Heart left ventricle (tissue), 13 donors: ENCODE measurements at regions not wholly inside any gene's neighbourhood (a gene's known extent, or its start where the extent isn't known, plus 50 kb on each side); places are given as distances from the start of the nearest gene placed in this dataset.

Experiments
- CTCF ChIP-seq, 12 donors: fragments of 200-600 bp; sonication (generic) in 4 of 12; IDR thresholded peaks; one replicate each; pipeline versions ENCODE4 v1.5.0 to v1.8.0; 2018 to 2022; ENCODE audit warnings: antibody characterized with exemption in 12 of 12, mild to moderate bottlenecking in 5 of 12
- POLR2A ChIP-seq, 2 donors: fragments of 450-650 bp; IDR thresholded peaks; one replicate each; pipeline ENCODE4 v1.6.1; 2017; ENCODE audit warnings: antibody characterized with exemption in 2 of 2, mild to moderate bottlenecking in 2 of 2, moderate library complexity in 2 of 2
- donor health status: ischemic (EF 13 %, LVEDD 7.1; RV severe dilation, severe dysfunction).
- donor health status: DM: no; HTN: yes; CAD: no.
- donor health status: DM: no; HTN: no; CAD: no.
- donor health status: ischemic (EF 25% LVEDD 6.9; RV normal size, moderate dysfunction).
- donor health status: ischemic (EF 25% LVEDD 5.7; RV mildly dilated, moderate dysfunction).
- donor health status: ischemic (EF 35%, LVEDD 5.7; RV mildly dilated, moderate dysfunction).
- donor health status: nonischemic (EF 11% LVEDD 7.7; RV severe dilation, severe dysfunction).
- donor health status: DM: yes; HTN: yes; CAD: no.
- donor health status: PGD.
- donor health status: ischemic (EF 29% LVEDD 5.4; RV normal size, mild dysfunction).
- donor health status: nonischemic (EF 23%, LVEDD 6.1; RV moderate dilation, normal function).

- TF ChIP-seq CTCF (IDR thresholded peaks at IDR 0.05) (no peak), POLR2A (IDR thresholded peaks at IDR 0.05) (no peak)
These were observed 86.7 kb upstream of the PTBP2 start for GRCh38 chr1:96634883-96635282.
